NCI-H2227 (cell line): ENCODE measurements at regions not wholly inside any gene's neighbourhood (a gene's known extent, or its start where the extent isn't known, plus 50 kb on each side); places are given as distances from the start of the nearest gene placed in this dataset.

Experiments used
- DNase-seq: peaks from one replicate; lab custom pipeline; 2025; ENCODE audit not compliant: unreplicated experiment; lab: John Stamatoyannopoulos, UW

- no peak for DNase-seq
Measured at GRCh38 chr10:90317172-90317571, 540.7 kb downstream of the HTR7 start.

GRCh38 chr10:90318659-90319058 is 539.2 kb downstream of the HTR7 start:
- no peak for DNase-seq

GRCh38 chr10:90319188-90319914 is 538.5 kb downstream of the HTR7 start:
- DNase-seq = peak; percentile 7

GRCh38 chr10:90321132-90321816 is 536.6 kb downstream of the HTR7 start:
- DNase-seq = no peak

- no peak for DNase-seq
Measured at GRCh38 chr10:90326498-90327267, 531.2 kb downstream of the HTR7 start.

GRCh38 chr10:90327611-90328010 is 530.2 kb downstream of the HTR7 start:
- no peak for DNase-seq

- no peak for DNase-seq
Measured at GRCh38 chr10:90328459-90328858, 529.4 kb downstream of the HTR7 start.

GRCh38 chr10:90328896-90329295 is 528.9 kb downstream of the HTR7 start:
- DNase-seq = no peak

- DNase-seq = no peak
Measured at GRCh38 chr10:90337316-90337715, 520.5 kb downstream of the HTR7 start.

GRCh38 chr10:90342480-90342879 is 515.4 kb downstream of the HTR7 start:
- DNase-seq = no peak

GRCh38 chr10:90344226-90344625 is 513.6 kb downstream of the HTR7 start:
- DNase-seq = no peak

- no peak for DNase-seq
Measured at GRCh38 chr10:90347239-90347638, 510.6 kb downstream of the HTR7 start.

- no peak for DNase-seq
Measured at GRCh38 chr10:90350122-90350521, 507.7 kb downstream of the HTR7 start.

GRCh38 chr10:90352288-90352687 is 505.6 kb downstream of the HTR7 start:
- no peak for DNase-seq

- DNase-seq = no peak
Measured at GRCh38 chr10:90354914-90355313, 502.9 kb downstream of the HTR7 start.

GRCh38 chr10:90363799-90364483 is 493.9 kb downstream of the HTR7 start:
- no peak for DNase-seq

- DNase-seq = no peak
Measured at GRCh38 chr10:90372451-90372850, 485.4 kb downstream of the HTR7 start.

- DNase-seq = no peak
Measured at GRCh38 chr10:90373911-90374310, 483.9 kb downstream of the HTR7 start.

GRCh38 chr10:90378524-90379076 is 479.2 kb downstream of the HTR7 start:
- DNase-seq = no peak

GRCh38 chr10:90381468-90381867 is 476.4 kb downstream of the HTR7 start:
- no peak for DNase-seq

- no peak for DNase-seq
Measured at GRCh38 chr10:90389876-90390275, 468.0 kb downstream of the HTR7 start.
